ENCODE measurements at regions not wholly inside any gene's neighbourhood (a gene's known extent, or its start where the extent isn't known, plus 50 kb on each side); places are given as distances from the start of the nearest gene placed in this dataset.

DNA sequence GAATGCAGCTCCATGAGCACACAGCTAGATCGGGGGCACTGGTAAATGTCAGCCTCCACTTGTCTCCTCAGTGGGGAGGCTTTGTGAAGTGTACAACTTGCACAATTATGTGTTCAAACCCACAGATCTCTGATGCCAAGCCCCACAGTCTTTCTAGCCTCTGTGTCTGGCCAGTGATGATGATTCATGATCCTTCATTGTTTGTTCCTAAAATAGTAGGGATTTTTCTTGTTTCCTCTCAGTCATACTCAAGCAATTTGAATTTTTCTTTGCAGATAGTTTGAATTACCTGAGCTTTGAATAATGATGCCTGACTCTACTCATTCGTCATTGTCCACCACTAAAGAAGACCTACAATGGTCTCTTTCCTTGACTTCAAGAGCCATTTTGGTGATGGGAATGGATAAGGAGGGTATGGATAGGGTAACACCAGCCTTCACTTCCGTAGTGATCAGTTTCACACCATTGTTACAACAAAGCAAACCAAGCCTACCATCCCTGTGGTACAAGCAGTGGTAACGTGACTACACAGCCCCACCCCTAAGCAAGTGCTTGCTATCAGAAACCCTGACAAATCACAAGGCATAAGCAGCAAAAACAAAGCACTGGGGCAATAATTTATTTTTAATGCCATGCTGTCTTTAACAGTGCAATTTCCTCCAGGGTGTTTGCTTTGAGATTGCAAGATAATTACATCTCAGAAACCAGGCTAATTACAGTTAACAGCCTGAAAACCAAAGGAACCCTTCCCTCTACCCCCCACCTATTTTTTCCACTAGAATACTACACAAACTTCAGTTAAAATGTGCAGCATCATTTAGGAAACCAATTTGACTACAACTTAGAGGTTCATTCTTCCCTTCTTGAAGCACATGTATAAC, 114.1 kb upstream of the PPP2R3A start:
- peaks cover 0 to 4% (median 0%) of the 10 kb centered on the region in 4 donors for H3K9me3 ChIP-seq (ENCODE audit: control insufficient read depth in 4 of 4, low read length in 3 of 4)
- no peak overlapping the region for H3K4me3 ChIP-seq (ENCODE audit: low read depth in 1 of 3, low read length in 3 of 3)
- no peak for TF ChIP-seq JUND (IDR thresholded peaks at IDR 0.05)
- no peak for TF ChIP-seq REST (IDR thresholded peaks at IDR 0.05)
- TF ChIP-seq EGR1 (IDR thresholded peaks at IDR 0.05; ENCODE audit: low read depth in 2 of 2), result no peak
- no peak for TF ChIP-seq NR2F2 (IDR thresholded peaks at IDR 0.05)
- TF ChIP-seq YY1 (IDR thresholded peaks at IDR 0.05), result no peak
- TF ChIP-seq, protein P1, sequence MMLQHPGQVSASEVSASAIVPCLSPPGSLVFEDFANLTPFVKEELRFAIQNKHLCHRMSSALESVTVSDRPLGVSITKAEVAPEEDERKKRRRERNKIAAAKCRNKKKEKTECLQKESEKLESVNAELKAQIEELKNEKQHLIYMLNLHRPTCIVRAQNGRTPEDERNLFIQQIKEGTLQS (IDR thresholded peaks at IDR 0.05), result no peak
- TF ChIP-seq FOXA2 (IDR thresholded peaks at IDR 0.05), result no peak
- no peak for TF ChIP-seq HNF4G (IDR thresholded peaks at IDR 0.05)
- TF ChIP-seq MAX (IDR thresholded peaks at IDR 0.05), result no peak
- no peak for TF ChIP-seq HNF4A (conservative IDR thresholded peaks at IDR 0.05)
- TF ChIP-seq FOXA1 (IDR thresholded peaks at IDR 0.05), result no peak
- TF ChIP-seq GABPA (IDR thresholded peaks at IDR 0.05 in 1 of 2, conservative IDR thresholded peaks at IDR 0.05 in 1 of 2), result no peak
- 46% methylated on average over 4 of the region's 4 CpGs for WGBS
- peaks cover 0 to 2% (median 0%) of the 10 kb centered on the region in 4 donors for H3K27me3 ChIP-seq (ENCODE audit: control insufficient read depth in 4 of 4, insufficient read depth in 4 of 4, low read length in 3 of 4)
- no peaks in the 10 kb centered on the region for H3K4me1 ChIP-seq (ENCODE audit: control insufficient read depth in 4 of 4, insufficient read depth in 4 of 4, low read length in 3 of 4)
- H3K36me3 ChIP-seq (ENCODE audit: control insufficient read depth in 4 of 4, insufficient read depth in 3 of 4, low read depth in 1 of 4, low read length in 3 of 4), result no peaks in the 10 kb centered on the region
- no peak overlapping the region for H3K9ac ChIP-seq (ENCODE audit: low read depth in 1 of 2, low read length in 2 of 2)
- DNase-seq (ENCODE audit: low spot score), result no peak
- no peak overlapping the region for H3K27ac ChIP-seq (ENCODE audit: low read depth in 1 of 2, low read length in 2 of 2)

DNA sequence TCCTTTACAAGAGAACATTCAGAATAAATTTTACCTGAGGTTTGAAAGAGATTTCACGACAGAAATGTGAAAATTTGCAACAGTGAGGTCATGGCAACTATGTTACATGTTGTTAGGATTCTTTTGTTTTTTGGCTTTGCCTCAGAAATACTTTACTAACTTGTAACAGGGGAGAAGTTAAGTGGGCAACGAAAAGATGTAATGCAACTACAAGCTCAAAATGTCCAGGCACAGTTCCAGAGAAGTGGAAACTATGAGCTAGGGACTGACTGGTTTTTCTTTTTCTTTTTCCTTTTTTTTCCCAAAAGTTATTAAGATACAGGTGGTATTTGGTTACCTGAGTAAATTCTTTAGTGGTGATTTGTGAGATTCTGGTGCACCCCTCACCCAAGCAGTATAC, 111.5 kb upstream of the PPP2R3A start:
- H3K27ac ChIP-seq (ENCODE audit: low read depth in 1 of 2, low read length in 2 of 2), result no peak overlapping the region
- no peaks in the 10 kb centered on the region for H3K36me3 ChIP-seq (ENCODE audit: control insufficient read depth in 4 of 4, insufficient read depth in 3 of 4, low read depth in 1 of 4, low read length in 3 of 4)
- WGBS, result 47% methylated on average over 2 of the region's 2 CpGs
- no peaks in the 10 kb centered on the region for H3K9me3 ChIP-seq (ENCODE audit: control insufficient read depth in 4 of 4, low read length in 3 of 4)
- TF ChIP-seq GABPA (IDR thresholded peaks at IDR 0.05 in 1 of 2, conservative IDR thresholded peaks at IDR 0.05 in 1 of 2) (no peak), FOXA2 (IDR thresholded peaks at IDR 0.05) (no peak), NR2F2 (IDR thresholded peaks at IDR 0.05) (no peak), FOXA1 (IDR thresholded peaks at IDR 0.05) (no peak), YY1 (IDR thresholded peaks at IDR 0.05) (no peak), TAF1 (conservative IDR thresholded peaks at IDR 0.05) (no peak), CTCF (IDR thresholded peaks at IDR 0.05; ENCODE audit: low read depth, low read length, missing input control) (no peak), EGR1 (IDR thresholded peaks at IDR 0.05; ENCODE audit: low read depth in 2 of 2) (no peak), JUND (IDR thresholded peaks at IDR 0.05) (no peak), HNF4G (IDR thresholded peaks at IDR 0.05) (no peak), ZBTB33 (IDR thresholded peaks at IDR 0.05) (no peak), RXRA (IDR thresholded peaks at IDR 0.05) (no peak), REST (IDR thresholded peaks at IDR 0.05) (no peak), RAD21 (IDR thresholded peaks at IDR 0.05) (no peak), SP1 (IDR thresholded peaks at IDR 0.05) (no peak), HNF4A (conservative IDR thresholded peaks at IDR 0.05) (no peak), MAX (IDR thresholded peaks at IDR 0.05) (no peak)
- DNase-seq (ENCODE audit: low spot score), result no peak
- no peak overlapping the region for H3K4me3 ChIP-seq (ENCODE audit: low read depth in 1 of 3, low read length in 3 of 3)
- no peaks in the 10 kb centered on the region for H3K4me1 ChIP-seq (ENCODE audit: control insufficient read depth in 4 of 4, insufficient read depth in 4 of 4, low read length in 3 of 4)
- no peak overlapping the region for H3K9ac ChIP-seq (ENCODE audit: low read depth in 1 of 2, low read length in 2 of 2)
- peaks cover 0 to 2% (median 0%) of the 10 kb centered on the region in 4 donors for H3K27me3 ChIP-seq (ENCODE audit: control insufficient read depth in 4 of 4, insufficient read depth in 4 of 4, low read length in 3 of 4)

All from liver (tissue), 8 donors.